Gastrocnemius medialis (tissue), 4 donors: ENCODE measurements at regions not wholly inside any gene's neighbourhood (a gene's known extent, or its start where the extent isn't known, plus 50 kb on each side); places are given as distances from the start of the nearest gene placed in this dataset.

Source experiments
- ATAC-seq, 2 donors: fragments of 150-250 bp; one replicate each; pipeline ENCODE4 v1.9.1; 2016
- DNase-seq, 2 donors: peaks; one replicate each; pipeline ENCODE4 v3.0.0-alpha.2; 2019
- H3K27ac ChIP-seq, 4 donors: fragments of 200-600 bp; sonication (generic); 1 replicate in 1 of 4; 2 replicates in 3 of 4; pipeline ENCODE4 v1.5.1; 2016 to 2018; ENCODE audit warnings: mild to moderate bottlenecking in 2 of 4, moderate library complexity in 1 of 4
- H3K27me3 ChIP-seq, 3 donors: fragments of 200-600 bp; sonication (generic) in 2 of 3; 1 replicate in 1 of 3; 2 replicates in 2 of 3; pipeline versions ENCODE4 v1.5.1 to v1.6.0; 2016 to 2019; ENCODE audit warnings: mild to moderate bottlenecking in 1 of 3, moderate library complexity in 1 of 3
- H3K36me3 ChIP-seq, 2 donors: fragments of 200-600 bp; sonication (generic) in 1 of 2; one replicate each; pipeline ENCODE4 v1.5.1; 2017 to 2018
- H3K4me1 ChIP-seq, 2 donors: fragments of 200-600 bp; sonication (generic) in 1 of 2; one replicate each; pipeline ENCODE4 v1.5.1; 2016 to 2017; ENCODE audit warnings: mild to moderate bottlenecking in 2 of 2
- H3K4me3 ChIP-seq, 4 donors: fragments of 200-600 bp; sonication (generic) in 3 of 4; 1 replicate in 1 of 4; 2 replicates in 3 of 4; pipeline ENCODE4 v1.5.1; 2016 to 2019; ENCODE audit warnings: mild to moderate bottlenecking in 2 of 4
- H3K9me3 ChIP-seq, 3 donors: fragments of 200-600 bp; sonication (generic) in 2 of 3; 1 replicate in 1 of 3; 2 replicates in 2 of 3; pipeline ENCODE4 v1.5.1; 2016 to 2019
- POLR2A ChIP-seq, 2 donors: fragments of 450-650 bp; IDR thresholded peaks; one replicate each; pipeline ENCODE4 v1.6.1; 2017; ENCODE audit warnings: antibody characterized with exemption in 2 of 2, mild to moderate bottlenecking in 2 of 2, moderate library complexity in 2 of 2
- in situ Hi-C, 4 donors: fragments of 200-750 bp; cut with MboI; loops; one replicate each; pipeline versions ENCODE4 v1.15.0 to v1.8.0; 2017; ENCODE audit warnings: low sequenced_read_pairs in 4 of 4
- intact Hi-C: fragments of 100-400 bp; cut with DNase I; formaldehyde crosslinking; loops from one replicate; pipeline ENCODE4 v1.15.1; 2023; ENCODE audit warnings: low total_unique reads
- TF ChIP-seq, protein P1 (sequence below), 5 experiments: fragments of 450-650 bp in 3 of 5; fragments of 200-600 bp in 2 of 5; sonication (generic) in 2 of 5; IDR thresholded peaks in 4 of 5; conservative IDR thresholded peaks in 1 of 5; 1 replicate in 4 of 5; 2 replicates in 1 of 5; pipeline ENCODE4 v1.5.1; 2016 to 2019; ENCODE audit warnings: antibody characterized with exemption in 5 of 5, mild to moderate bottlenecking in 3 of 5, moderate library complexity in 3 of 5

DNA sequence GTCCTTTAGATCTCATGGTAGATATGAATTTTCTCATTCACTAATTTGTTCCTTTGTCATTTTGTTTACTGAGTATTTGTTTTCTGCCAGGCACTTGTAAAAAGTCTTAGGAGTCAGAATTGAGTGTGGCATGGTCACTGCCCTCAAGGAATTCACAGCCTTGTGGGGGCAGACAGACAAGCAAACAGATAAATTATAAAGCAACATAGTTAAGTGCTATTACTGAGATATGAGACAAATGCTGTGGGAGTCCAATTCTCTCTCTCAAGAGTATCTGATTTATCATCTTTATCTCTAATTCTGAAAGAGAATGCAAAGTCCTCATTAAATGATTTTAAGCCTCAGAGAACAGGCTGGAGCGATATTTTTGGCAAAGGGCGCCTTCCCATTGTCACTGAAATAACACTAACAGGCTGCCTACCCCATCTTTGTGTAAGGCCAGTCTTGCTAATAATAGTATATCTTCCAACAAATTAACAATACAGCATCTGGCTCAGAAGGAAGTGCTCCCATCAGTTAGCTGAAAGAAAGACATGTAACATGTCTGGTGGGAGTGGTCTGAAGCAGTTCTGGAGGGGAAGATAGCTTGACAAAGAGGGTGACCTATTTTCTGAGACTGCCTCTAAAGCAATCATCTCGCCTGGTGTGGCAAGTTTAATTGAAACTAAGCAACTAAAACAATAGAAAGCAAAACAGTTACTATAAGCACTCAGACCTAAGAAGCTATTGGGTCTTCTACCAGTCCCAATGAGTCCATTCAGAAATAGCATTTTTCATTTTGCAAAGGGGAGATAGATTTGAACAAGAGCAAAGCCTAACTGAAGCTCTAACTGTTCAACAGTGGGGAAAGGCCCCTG lies 61.5 kb upstream of the AMOT start:
- no peak overlapping the region for H3K4me3 ChIP-seq
- no peaks in the 10 kb centered on the region for H3K4me1 ChIP-seq
- H3K27me3 ChIP-seq: no peaks in the 10 kb centered on the region
- intact Hi-C loops: no loop called here
- H3K27ac ChIP-seq: no peak overlapping the region
- ATAC-seq (no peak), DNase-seq (no peak)
- TF ChIP-seq, protein P1, sequence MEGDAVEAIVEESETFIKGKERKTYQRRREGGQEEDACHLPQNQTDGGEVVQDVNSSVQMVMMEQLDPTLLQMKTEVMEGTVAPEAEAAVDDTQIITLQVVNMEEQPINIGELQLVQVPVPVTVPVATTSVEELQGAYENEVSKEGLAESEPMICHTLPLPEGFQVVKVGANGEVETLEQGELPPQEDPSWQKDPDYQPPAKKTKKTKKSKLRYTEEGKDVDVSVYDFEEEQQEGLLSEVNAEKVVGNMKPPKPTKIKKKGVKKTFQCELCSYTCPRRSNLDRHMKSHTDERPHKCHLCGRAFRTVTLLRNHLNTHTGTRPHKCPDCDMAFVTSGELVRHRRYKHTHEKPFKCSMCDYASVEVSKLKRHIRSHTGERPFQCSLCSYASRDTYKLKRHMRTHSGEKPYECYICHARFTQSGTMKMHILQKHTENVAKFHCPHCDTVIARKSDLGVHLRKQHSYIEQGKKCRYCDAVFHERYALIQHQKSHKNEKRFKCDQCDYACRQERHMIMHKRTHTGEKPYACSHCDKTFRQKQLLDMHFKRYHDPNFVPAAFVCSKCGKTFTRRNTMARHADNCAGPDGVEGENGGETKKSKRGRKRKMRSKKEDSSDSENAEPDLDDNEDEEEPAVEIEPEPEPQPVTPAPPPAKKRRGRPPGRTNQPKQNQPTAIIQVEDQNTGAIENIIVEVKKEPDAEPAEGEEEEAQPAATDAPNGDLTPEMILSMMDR (IDR thresholded peaks at IDR 0.05 in 4 of 5, conservative IDR thresholded peaks at IDR 0.05 in 1 of 5): no peak
- TF ChIP-seq POLR2A (IDR thresholded peaks at IDR 0.05): no peak
- no peaks in the 10 kb centered on the region for H3K36me3 ChIP-seq
- no peaks in the 10 kb centered on the region for H3K9me3 ChIP-seq
- in situ Hi-C loops: no loop called here

DNA sequence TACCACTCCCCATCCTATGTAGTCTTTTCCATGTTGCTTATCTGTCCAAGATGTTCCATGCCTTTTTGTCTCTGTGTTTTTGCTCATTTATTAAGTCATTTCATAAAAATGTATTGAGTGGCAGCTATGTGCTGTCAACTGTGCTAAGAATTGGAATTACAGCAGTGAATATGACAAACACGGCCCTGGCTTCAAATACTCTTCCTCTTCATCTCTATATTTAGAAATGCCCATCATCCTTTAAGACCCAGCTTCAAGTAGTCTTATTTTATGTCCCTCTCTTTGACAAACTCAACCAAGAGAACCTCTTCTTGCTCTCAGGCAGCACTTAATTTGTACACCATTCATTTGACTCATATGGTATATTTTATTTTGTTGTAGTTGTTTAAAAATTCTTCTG lies 55.4 kb upstream of the AMOT start:
- no peaks in the 10 kb centered on the region for H3K36me3 ChIP-seq
- DNase-seq (no peak), ATAC-seq (no peak)
- H3K4me1 ChIP-seq: no peaks in the 10 kb centered on the region
- no peak overlapping the region for H3K4me3 ChIP-seq
- TF ChIP-seq, protein P1 (IDR thresholded peaks at IDR 0.05 in 4 of 5, conservative IDR thresholded peaks at IDR 0.05 in 1 of 5): no peak
- TF ChIP-seq POLR2A (IDR thresholded peaks at IDR 0.05): no peak
- H3K9me3 ChIP-seq: no peaks in the 10 kb centered on the region
- in situ Hi-C loops: no loop called here
- no peak overlapping the region for H3K27ac ChIP-seq
- no peaks in the 10 kb centered on the region for H3K27me3 ChIP-seq
- intact Hi-C loops: no loop called here
